ENCODE measurements at regions not wholly inside any gene's neighbourhood (a gene's known extent, or its start where the extent isn't known, plus 50 kb on each side); places are given as distances from the start of the nearest gene placed in this dataset.

DNA sequence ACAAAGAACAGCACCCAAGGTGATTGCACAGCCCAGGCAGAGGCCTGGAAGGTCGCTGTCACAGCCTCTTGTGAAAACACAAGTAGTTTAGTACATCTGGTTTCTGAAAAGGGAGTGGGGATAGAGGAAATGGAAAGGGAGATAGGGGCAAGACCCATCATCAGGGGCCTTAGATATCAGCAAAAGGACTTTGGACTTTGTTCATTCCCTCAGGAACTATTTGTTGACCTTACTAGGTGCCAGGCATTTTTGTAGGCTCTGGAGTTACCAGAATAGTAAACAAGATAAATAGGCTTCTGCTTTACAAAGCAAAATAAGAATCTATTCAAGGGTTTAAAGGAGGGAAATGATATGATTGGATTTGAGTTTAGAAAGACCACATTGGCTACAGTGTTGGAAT is 199.4 kb upstream of the CDKN3 start:
- TF ChIP-seq POLR2A (IDR thresholded peaks at IDR 0.05; ENCODE audit: low read depth, low read length): no peak
- no peak for TF ChIP-seq POLR2AphosphoS5 (IDR thresholded peaks at IDR 0.05; ENCODE audit: low read depth, low read length)
- no peak for TF ChIP-seq TAF1 (IDR thresholded peaks at IDR 0.05; ENCODE audit: borderline replicate concordance, low read depth, low read length)
- FAIRE-seq (no peak), DNase-seq (ENCODE audit: insufficient read length) (no peak)

DNA sequence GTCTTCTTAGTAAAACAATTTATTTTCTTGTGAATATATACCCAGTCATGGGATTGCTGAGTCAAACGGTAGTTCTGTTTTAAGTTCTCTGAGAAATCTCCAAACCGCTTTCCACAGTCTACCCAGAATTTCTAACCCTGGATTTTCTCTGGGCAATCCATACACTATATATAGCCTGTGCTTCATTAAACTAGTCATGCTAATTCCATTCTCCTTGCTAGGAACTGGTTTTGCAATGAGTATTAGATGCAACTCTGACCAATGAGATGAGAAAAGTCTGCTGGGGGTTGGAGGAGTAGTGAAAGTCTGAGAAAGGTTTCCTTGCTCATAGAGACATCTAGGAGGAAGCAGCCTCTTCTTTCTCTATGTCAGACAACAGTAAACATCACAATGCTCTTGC is 196.1 kb upstream of the CDKN3 start:
- DNase-seq (ENCODE audit: insufficient read length) (no peak), FAIRE-seq (no peak)

DNA sequence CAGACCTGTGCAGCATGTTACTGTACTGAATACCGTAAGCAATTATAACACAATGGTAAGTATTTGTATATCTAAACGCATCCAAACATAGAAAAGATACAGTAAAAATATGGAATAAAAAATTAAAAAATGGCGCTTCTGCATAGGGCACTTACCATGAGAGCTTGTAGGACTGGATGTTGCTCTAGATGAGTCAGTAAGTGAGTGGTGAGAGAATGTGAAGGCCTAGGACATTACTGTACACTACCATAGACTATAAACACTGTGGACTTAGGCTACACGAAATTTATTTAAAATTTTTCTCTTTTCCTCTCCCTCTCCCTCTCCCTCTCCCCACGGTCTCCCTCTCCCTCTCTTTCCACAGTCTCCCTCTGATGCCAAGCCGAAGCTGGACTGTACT is 194.5 kb upstream of the CDKN3 start:
- FAIRE-seq (no peak), DNase-seq (ENCODE audit: insufficient read length) (no peak)
- TF ChIP-seq POLR2A (IDR thresholded peaks at IDR 0.05; ENCODE audit: low read depth, low read length): no peak
- TF ChIP-seq POLR2AphosphoS5 (IDR thresholded peaks at IDR 0.05; ENCODE audit: low read depth, low read length): no peak
- no peak for TF ChIP-seq TAF1 (IDR thresholded peaks at IDR 0.05; ENCODE audit: borderline replicate concordance, low read depth, low read length)

More for the DNA sequence above, 196.1 kb upstream of the CDKN3 start:
- no peak for TF ChIP-seq POLR2AphosphoS5 (IDR thresholded peaks at IDR 0.05; ENCODE audit: low read depth, low read length)
- TF ChIP-seq POLR2A (IDR thresholded peaks at IDR 0.05; ENCODE audit: low read depth, low read length): no peak
- TF ChIP-seq TAF1 (IDR thresholded peaks at IDR 0.05; ENCODE audit: borderline replicate concordance, low read depth, low read length): no peak

DNA sequence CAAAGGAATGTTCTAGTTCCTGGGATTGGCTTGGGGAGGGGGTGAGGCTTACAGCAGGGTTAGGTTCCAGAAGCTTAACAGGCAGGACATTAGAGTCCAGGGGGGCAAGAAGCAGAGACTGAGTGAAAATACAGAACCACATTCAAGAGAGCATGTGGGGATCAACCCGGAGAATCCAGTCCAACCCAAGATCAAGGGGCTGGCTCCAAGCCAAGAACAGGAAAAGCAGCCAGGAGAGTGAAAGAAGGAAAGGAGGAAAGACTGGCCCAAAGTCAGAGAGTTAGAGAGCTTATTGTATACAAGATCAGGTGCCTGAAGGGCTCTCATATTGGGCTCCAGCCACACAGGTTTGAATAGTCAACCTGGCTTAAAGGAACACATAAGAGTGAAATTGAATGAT is 190.3 kb upstream of the CDKN3 start:
- no peak for TF ChIP-seq POLR2A (IDR thresholded peaks at IDR 0.05; ENCODE audit: low read depth, low read length)
- no peak for TF ChIP-seq POLR2AphosphoS5 (IDR thresholded peaks at IDR 0.05; ENCODE audit: low read depth, low read length)
- no peak for TF ChIP-seq TAF1 (IDR thresholded peaks at IDR 0.05; ENCODE audit: borderline replicate concordance, low read depth, low read length)
- DNase-seq (ENCODE audit: insufficient read length) (no peak), FAIRE-seq (no peak)

DNA sequence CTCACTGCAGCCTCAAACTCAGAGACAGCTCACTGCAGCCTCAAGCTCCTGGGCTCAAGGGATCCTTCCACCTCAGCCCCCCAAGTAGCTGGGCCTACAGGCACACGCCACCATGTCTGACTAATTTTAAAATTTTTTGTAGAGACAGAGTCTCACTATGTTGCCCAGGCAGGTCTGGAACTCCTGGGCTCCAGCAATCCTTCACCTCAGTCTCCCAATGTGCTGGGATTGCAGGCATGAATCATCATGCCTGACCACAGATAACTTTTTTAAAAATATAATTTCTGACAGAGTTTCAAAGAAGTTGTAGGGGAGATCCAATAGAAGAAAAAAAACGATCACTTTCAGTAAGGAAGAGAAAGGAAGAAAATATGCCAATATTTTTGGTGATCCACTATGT is 189.7 kb upstream of the CDKN3 start:
- DNase-seq (ENCODE audit: insufficient read length) (no peak), FAIRE-seq (no peak)
- TF ChIP-seq POLR2AphosphoS5 (IDR thresholded peaks at IDR 0.05; ENCODE audit: low read depth, low read length): no peak
- TF ChIP-seq POLR2A (IDR thresholded peaks at IDR 0.05; ENCODE audit: low read depth, low read length): no peak
- TF ChIP-seq TAF1 (IDR thresholded peaks at IDR 0.05; ENCODE audit: borderline replicate concordance, low read depth, low read length): no peak

DNA sequence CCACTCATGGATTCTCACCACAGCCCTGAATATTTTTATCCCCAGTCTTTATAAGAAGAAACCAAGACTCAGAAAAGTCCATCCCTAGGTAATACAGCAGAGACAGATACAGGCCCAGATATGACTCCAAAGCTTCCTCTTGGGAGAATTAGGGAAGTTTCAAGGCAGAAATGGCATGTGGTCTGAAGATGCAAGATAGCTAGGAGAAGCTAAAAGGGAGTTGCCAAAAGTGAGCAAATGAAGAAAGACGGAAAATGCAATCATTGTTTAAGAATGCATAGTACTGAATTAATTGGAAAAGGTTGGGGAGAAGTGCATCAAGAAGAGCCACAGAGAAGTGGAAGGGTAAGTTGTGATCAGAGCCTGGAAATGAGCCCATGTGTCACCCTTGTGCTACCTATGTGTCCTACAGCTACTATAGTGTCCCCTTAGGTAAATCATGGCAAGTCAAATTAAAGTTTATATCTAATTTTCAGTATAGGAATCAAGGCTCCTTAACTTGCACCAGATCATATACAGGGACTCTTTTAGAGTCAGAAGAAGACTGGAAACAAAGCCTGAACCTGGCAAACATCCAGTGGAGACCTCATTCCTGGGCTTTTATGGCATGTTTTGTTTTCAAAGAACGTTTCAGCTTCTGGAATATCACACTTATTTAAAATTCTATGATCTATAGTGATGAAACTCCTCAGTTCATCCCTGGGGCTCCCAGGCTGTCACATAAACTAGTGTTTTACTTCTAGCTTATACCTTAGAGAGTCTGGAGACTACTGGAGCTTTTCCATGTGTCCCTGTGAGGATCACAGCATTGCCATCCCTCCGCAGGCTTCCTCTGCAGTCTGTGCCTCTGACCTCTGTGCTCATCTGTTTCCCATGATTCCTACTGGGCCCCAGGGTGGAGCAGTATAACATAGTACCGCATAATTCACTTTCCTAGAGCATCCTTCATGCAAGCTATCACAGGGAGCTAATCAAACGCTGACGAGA is 189.0 kb upstream of the CDKN3 start:
- FAIRE-seq: no peak
- DNase-seq (ENCODE audit: insufficient read length): no peak
- no peak for TF ChIP-seq TAF1 (IDR thresholded peaks at IDR 0.05; ENCODE audit: borderline replicate concordance, low read depth, low read length)
- TF ChIP-seq POLR2A (IDR thresholded peaks at IDR 0.05; ENCODE audit: low read depth, low read length): no peak
- TF ChIP-seq POLR2AphosphoS5 (IDR thresholded peaks at IDR 0.05; ENCODE audit: low read depth, low read length): no peak

DNA sequence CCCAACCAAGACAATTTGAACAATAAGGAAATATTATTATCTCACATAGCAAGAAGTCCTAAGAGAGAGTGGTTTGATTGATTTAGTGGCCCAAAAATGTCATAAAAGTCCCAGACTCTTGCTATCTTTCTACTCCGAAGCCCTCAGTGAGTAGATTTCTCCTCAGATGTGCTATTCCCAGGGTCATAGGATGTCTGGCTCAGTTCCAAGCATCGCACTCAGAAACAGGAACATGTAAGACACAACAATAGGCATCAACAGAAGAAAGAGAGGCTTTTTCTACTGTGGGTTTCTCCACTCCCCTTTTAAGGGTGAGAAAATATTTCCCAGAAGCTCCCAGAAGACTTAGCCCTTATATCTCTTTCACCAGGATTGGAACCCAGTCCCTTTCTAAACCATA is 188.1 kb upstream of the CDKN3 start:
- no peak for TF ChIP-seq POLR2A (IDR thresholded peaks at IDR 0.05; ENCODE audit: low read depth, low read length)
- TF ChIP-seq TAF1 (IDR thresholded peaks at IDR 0.05; ENCODE audit: borderline replicate concordance, low read depth, low read length): no peak
- TF ChIP-seq POLR2AphosphoS5 (IDR thresholded peaks at IDR 0.05; ENCODE audit: low read depth, low read length): no peak
- no peak for DNase-seq (ENCODE audit: insufficient read length)
- FAIRE-seq: no peak

DNA sequence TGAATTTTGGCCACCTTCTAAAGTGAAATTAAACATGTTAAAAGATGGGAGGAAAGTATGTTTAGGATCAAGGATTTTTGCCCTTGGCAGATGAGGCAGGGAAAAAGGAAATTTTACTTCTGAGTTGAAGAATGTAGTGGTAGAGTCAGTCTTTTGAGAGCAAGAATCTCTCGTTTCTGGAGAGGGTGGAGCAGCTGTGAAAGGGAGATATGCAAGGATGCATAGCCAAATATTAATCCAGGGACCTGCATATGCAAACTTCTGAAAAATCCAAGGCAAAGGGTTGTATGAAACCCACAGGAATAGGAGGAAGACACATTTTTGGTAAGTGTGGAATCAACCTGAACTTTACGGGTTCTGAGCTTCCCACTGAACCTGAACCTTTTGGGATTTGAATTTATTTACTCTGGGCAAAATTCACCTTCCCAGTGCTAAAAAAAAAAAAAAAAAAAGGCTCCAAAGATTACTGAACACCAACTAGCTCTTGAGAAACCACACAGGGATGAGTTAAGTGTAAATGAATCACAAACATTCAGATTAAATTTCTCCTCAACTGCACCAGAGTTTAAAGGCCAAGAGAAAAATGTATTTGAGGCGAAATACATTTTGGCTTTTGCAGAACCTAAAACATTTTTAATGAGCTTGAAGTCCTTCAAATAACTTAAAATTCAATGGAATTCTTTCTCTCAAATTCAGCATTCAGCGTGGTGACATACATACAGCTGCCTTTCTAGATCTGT is 187.1 kb upstream of the CDKN3 start:
- TF ChIP-seq TAF1 (IDR thresholded peaks at IDR 0.05; ENCODE audit: borderline replicate concordance, low read depth, low read length): no peak
- no peak for TF ChIP-seq POLR2A (IDR thresholded peaks at IDR 0.05; ENCODE audit: low read depth, low read length)
- TF ChIP-seq POLR2AphosphoS5 (IDR thresholded peaks at IDR 0.05; ENCODE audit: low read depth, low read length): no peak
- DNase-seq (ENCODE audit: insufficient read length): no peak
- no peak for FAIRE-seq

DNA sequence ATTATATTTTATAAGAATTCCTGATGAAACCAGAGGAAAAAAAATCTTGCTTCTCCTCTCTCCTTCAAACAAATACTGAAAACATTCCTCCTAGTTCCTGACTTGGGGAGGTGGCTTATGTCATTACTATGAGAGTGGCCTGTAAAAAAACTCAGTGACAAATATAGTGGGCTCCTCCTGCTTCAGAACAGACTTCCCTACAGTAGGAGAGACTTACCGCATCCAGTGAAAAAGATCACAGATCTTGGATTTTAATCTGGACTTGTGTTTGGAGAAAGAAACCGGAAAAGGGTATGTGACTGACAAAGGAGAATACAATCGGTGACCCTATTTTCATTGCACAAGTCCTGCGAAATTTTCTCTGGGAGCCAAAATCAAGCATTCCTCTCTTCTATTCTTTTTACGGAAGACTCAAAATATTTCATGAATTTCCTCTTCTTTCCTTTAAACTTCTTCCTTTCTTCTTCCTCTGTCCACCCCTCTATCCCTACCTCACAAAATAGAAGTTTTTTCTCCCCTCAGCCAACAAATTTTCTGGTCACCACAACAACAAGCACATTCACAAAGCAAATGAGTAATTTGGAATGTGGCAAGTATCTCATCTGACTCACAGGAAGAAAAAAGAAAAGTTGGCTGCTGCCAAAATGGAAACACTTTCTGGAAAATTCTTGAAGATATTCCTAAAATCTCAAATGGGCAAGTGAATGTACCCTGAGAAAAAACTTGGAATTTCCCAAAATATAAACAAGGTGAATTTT is 185.1 kb upstream of the CDKN3 start:
- TF ChIP-seq POLR2AphosphoS5 (IDR thresholded peaks at IDR 0.05; ENCODE audit: low read depth, low read length) (no peak), TAF1 (IDR thresholded peaks at IDR 0.05; ENCODE audit: borderline replicate concordance, low read depth, low read length) (no peak), POLR2A (IDR thresholded peaks at IDR 0.05; ENCODE audit: low read depth, low read length) (no peak)
- no peak for DNase-seq (ENCODE audit: insufficient read length)
- FAIRE-seq: no peak

DNA sequence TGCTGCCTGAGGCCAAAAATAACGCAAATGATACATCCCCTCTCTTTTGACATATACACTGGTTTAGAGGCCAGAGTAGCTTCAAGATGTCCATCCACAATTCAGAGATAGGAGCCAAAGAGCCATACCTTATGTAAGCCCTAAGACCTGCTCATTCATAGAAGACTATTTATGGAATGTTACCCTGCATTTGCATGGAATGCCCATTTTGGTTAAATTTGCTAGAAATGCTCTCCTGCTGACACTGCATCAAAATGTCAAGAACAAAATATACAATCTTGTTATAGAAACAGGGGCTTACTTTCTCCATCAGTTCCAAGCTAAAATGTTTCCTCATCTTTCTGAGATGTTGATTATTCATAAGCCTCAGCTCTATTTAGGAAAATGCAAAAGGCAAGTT is 183.3 kb upstream of the CDKN3 start:
- FAIRE-seq (no peak), DNase-seq (ENCODE audit: insufficient read length) (no peak)
- TF ChIP-seq POLR2A (IDR thresholded peaks at IDR 0.05; ENCODE audit: low read depth, low read length): no peak
- TF ChIP-seq POLR2AphosphoS5 (IDR thresholded peaks at IDR 0.05; ENCODE audit: low read depth, low read length): no peak
- TF ChIP-seq TAF1 (IDR thresholded peaks at IDR 0.05; ENCODE audit: borderline replicate concordance, low read depth, low read length): no peak

DNA sequence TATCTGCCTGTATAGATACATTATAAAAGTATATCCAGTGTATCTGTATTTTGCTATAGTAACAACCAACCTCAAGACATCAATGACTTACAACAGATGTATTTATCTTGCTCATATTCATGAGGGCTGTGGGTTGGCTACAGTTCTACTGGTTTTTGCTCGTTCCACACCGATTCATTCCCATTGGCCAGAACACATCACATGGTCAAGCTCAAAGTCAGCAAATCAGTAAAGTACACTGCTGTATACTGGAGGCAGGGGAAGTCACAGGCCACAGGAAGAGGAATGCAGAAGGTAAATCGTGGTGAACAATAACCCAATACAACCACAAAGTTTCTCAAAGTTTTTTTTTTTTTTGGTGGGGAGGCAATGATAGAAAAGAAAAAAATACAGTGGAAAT is 180.0 kb upstream of the CDKN3 start:
- TF ChIP-seq POLR2A (IDR thresholded peaks at IDR 0.05; ENCODE audit: low read depth, low read length): no peak
- TF ChIP-seq POLR2AphosphoS5 (IDR thresholded peaks at IDR 0.05; ENCODE audit: low read depth, low read length): no peak
- no peak for TF ChIP-seq TAF1 (IDR thresholded peaks at IDR 0.05; ENCODE audit: borderline replicate concordance, low read depth, low read length)
- DNase-seq (ENCODE audit: insufficient read length) (no peak), FAIRE-seq (no peak)

Data from GM12892 (cell line).